ENCODE measurements at regions not wholly inside any gene's neighbourhood (a gene's known extent, or its start where the extent isn't known, plus 50 kb on each side); places are given as distances from the start of the nearest gene placed in this dataset.

- TF ChIP-seq, protein P1, sequence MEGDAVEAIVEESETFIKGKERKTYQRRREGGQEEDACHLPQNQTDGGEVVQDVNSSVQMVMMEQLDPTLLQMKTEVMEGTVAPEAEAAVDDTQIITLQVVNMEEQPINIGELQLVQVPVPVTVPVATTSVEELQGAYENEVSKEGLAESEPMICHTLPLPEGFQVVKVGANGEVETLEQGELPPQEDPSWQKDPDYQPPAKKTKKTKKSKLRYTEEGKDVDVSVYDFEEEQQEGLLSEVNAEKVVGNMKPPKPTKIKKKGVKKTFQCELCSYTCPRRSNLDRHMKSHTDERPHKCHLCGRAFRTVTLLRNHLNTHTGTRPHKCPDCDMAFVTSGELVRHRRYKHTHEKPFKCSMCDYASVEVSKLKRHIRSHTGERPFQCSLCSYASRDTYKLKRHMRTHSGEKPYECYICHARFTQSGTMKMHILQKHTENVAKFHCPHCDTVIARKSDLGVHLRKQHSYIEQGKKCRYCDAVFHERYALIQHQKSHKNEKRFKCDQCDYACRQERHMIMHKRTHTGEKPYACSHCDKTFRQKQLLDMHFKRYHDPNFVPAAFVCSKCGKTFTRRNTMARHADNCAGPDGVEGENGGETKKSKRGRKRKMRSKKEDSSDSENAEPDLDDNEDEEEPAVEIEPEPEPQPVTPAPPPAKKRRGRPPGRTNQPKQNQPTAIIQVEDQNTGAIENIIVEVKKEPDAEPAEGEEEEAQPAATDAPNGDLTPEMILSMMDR (conservative IDR thresholded peaks at IDR 0.05; ENCODE audit: low read depth, low read length): no peak
- TF ChIP-seq POLR2A (IDR thresholded peaks at IDR 0.05; ENCODE audit: low read depth, low read length) (no peak), CEBPB (IDR thresholded peaks at IDR 0.05; ENCODE audit: low read depth, low read length) (no peak), RFX5 (IDR thresholded peaks at IDR 0.05; ENCODE audit: low read depth, low read length) (no peak), MXI1 (IDR thresholded peaks at IDR 0.05; ENCODE audit: borderline replicate concordance, low read depth, low read length) (no peak), USF2 (IDR thresholded peaks at IDR 0.05; ENCODE audit: low read depth, low read length) (no peak), FOS (IDR thresholded peaks at IDR 0.05; ENCODE audit: low read depth, low read length) (no peak), BHLHE40 (IDR thresholded peaks at IDR 0.05; ENCODE audit: low read depth, low read length) (no peak), RAD21 (IDR thresholded peaks at IDR 0.05; ENCODE audit: low read length) (no peak), MAZ (IDR thresholded peaks at IDR 0.05; ENCODE audit: borderline replicate concordance, low read depth, low read length) (no peak), CHD1 (IDR thresholded peaks at IDR 0.05; ENCODE audit: low read depth, low read length) (no peak)
- TF ChIP-seq, protein P2, sequence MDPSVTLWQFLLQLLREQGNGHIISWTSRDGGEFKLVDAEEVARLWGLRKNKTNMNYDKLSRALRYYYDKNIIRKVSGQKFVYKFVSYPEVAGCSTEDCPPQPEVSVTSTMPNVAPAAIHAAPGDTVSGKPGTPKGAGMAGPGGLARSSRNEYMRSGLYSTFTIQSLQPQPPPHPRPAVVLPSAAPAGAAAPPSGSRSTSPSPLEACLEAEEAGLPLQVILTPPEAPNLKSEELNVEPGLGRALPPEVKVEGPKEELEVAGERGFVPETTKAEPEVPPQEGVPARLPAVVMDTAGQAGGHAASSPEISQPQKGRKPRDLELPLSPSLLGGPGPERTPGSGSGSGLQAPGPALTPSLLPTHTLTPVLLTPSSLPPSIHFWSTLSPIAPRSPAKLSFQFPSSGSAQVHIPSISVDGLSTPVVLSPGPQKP (IDR thresholded peaks at IDR 0.05; ENCODE audit: borderline replicate concordance, low read depth, low read length): no peak
Observed at GRCh38 chr7:120205101-120205500, 67.9 kb upstream of the KCND2 start.

Data from IMR-90 (cell line).